Epithelial cell of esophagus (primary cell): ENCODE measurements at regions not wholly inside any gene's neighbourhood (a gene's known extent, or its start where the extent isn't known, plus 50 kb on each side); places are given as distances from the start of the nearest gene placed in this dataset.

Experiments
- DNase-seq: peaks from one replicate; pipeline ENCODE4 v3.0.0; 2010; ENCODE audit warnings: low read depth
- H3K4me3 ChIP-seq: 2 replicates; pipeline ENCODE4 v1.5.1; 2011; ENCODE audit warnings: mild to moderate bottlenecking, low read length, control low read depth
- TF ChIP-seq, protein P1 (sequence below): IDR thresholded peaks from 2 replicates; pipeline ENCODE4 v1.5.1; 2011; ENCODE audit warnings: low read depth, mild to moderate bottlenecking, low read length, control low read depth, inconsistent platforms; ENCODE audit not compliant: insufficient read depth; ENCODE audit errors: missing control alignments

DNA sequence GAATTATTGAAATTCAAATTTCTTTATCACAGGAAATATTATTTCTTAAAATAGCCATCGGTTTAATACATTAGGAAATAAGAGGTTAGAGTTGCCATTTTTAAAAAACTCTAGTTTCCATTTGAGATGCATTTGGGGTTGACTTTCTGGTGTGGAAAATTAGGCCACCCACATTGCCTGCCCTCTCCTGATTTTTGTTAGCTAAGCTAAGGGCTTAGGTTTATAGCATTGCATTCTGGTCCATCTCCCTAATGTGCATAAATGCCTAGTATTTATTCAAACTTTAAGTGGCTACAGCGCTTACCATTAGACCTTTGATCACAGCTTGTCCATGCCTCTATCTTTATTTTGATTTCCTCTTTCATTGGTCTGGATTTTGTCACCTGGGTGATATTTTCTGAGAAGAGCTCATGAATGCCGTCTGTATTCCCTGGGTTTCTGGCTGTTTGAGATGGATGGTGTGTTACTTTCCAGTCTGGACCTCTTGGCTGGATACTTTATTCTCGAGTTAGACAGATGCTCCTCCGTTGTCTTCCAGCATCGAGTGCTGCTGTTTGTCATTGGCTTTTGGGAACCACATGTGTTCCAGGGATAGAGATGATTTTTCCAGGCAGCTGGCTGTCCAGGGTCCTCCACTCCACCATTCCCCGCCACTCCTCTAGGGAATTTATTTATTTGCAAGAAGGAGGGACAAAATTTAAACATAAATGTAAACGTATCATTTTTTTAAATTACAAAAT, 120.3 kb downstream of the KATNIP start:
- no peak overlapping the region for H3K4me3 ChIP-seq
- no peak for DNase-seq
- TF ChIP-seq, protein P1, sequence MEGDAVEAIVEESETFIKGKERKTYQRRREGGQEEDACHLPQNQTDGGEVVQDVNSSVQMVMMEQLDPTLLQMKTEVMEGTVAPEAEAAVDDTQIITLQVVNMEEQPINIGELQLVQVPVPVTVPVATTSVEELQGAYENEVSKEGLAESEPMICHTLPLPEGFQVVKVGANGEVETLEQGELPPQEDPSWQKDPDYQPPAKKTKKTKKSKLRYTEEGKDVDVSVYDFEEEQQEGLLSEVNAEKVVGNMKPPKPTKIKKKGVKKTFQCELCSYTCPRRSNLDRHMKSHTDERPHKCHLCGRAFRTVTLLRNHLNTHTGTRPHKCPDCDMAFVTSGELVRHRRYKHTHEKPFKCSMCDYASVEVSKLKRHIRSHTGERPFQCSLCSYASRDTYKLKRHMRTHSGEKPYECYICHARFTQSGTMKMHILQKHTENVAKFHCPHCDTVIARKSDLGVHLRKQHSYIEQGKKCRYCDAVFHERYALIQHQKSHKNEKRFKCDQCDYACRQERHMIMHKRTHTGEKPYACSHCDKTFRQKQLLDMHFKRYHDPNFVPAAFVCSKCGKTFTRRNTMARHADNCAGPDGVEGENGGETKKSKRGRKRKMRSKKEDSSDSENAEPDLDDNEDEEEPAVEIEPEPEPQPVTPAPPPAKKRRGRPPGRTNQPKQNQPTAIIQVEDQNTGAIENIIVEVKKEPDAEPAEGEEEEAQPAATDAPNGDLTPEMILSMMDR = no peak

DNA sequence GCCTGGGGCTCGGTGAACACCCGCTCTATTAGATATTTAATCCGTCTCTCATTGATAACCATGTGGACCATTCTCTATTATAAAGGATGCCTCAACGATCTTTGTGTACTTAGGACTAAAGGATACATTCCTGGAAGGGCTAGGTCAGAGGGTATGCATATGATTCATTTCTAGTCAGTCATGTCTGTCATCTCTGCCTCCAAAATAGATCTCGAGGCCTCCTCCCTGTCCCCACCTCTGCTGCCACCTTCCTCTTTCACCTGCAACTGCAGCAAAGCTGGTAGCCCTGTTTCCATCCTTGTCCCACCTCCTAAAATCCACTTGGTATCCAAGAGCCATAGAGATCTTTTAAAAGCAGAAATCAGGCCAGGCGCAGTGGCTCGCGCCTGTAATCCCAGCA, 121.5 kb downstream of the KATNIP start:
- TF ChIP-seq, protein P1 = peak; percentile 28
- peak; percentile 62 for DNase-seq
- no peak overlapping the region for H3K4me3 ChIP-seq

GRCh38 chr16:27676839-27677238, 126.9 kb downstream of the KATNIP start:
- no peak for DNase-seq
- H3K4me3 ChIP-seq = no peak overlapping the region
- TF ChIP-seq, protein P1 = no peak

DNA sequence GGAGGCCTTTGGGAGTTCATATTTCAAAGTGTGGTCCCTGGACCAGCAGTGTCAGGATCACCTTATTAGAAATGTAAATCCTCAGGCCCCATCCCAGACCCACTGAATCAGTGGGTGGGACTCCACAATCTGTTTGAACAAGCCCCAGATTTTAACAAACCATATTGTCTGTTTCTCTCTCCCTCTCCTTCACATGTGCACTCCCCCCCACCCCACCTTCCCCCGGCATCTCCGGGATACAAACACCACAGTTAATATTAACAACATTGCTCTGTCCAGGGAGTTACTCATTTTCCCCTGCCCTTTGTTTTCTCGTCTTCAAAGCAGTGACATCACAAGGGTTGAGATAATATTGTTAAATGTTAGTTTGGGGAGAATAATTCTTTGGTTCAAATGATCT, 127.3 kb downstream of the KATNIP start:
- TF ChIP-seq, protein P1 = no peak
- no peak overlapping the region for H3K4me3 ChIP-seq
- no peak for DNase-seq

- DNase-seq = no peak
- H3K4me3 ChIP-seq = no peak overlapping the region
- TF ChIP-seq, protein P1 = no peak
These were observed 129.0 kb downstream of the KATNIP start for GRCh38 chr16:27678955-27679354.

GRCh38 chr16:27679899-27680298, 130.0 kb downstream of the KATNIP start:
- H3K4me3 ChIP-seq = no peak overlapping the region
- TF ChIP-seq, protein P1 = no peak
- no peak for DNase-seq

DNA sequence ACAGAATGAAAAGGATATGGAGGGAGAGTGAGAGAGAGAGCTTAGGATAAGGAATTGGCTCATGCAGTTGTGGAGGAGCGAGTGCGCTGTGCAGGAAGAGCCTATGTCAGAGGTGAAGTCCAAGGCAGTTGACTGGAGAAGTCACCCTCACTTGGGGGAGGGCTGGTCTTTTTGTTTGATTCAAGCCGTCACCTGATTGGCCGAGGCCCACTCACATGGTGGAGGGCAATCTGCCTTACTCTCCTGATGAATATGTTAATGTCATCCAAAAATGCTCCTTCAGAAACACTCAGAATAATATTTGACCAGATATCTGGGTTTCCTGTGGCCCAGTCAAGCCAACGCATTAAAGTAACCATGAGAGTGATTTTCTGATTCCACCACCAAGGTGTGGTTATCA, 131.7 kb downstream of the KATNIP start:
- no peak overlapping the region for H3K4me3 ChIP-seq
- no peak for DNase-seq
- TF ChIP-seq, protein P1 = no peak
